Activated CD8-positive, alpha-beta memory T cell treated with anti-CD3 and anti-CD28 coated beads, Interleukin-2, amount 50 U/mL, for 24 hours (primary cell): ENCODE measurements at regions not wholly inside any gene's neighbourhood (a gene's known extent, or its start where the extent isn't known, plus 50 kb on each side); places are given as distances from the start of the nearest gene placed in this dataset.
"Not testable (repeated sequence)": the region's sequence is repeated elsewhere in the genome, so short reads cannot be mapped to it uniquely, and the experiment has no call there.

Experiments used
- DNase-seq: peaks from one replicate; pipeline ENCODE4 v3.0.0-alpha.2; 2020; ENCODE audit errors: extremely low read depth

DNA sequence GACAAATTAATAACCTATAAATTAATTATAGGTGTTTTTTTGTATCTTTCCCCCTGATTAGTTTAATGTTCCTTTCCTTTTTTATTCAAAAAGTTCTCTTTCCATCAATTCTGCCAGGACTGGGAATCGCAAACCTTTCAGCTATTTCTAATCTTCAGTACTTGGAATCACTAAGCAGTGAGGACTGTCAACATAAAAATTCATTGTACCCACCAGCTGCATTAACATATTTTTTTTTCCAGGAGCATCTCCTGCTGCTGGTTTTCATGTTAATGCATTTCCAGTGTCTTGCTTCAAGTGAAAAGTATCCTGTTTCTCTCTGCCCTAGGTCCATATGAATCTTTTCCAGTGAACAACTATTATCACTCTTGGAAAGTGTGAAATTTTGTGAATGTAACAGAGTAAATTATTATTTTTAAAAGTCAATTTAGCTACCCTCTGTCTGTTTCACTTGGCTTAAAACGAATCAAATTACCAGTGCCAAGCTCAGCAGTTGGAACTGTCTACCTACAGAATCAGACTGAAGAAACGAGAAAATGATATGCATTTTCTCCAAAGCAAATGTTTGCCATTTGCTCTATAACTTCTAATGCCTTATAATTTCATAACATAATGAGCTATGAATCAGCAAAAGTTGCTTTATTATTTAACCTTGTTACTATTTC, 804.4 kb downstream of the EPHA4 start:
- DNase-seq: no peak

DNA sequence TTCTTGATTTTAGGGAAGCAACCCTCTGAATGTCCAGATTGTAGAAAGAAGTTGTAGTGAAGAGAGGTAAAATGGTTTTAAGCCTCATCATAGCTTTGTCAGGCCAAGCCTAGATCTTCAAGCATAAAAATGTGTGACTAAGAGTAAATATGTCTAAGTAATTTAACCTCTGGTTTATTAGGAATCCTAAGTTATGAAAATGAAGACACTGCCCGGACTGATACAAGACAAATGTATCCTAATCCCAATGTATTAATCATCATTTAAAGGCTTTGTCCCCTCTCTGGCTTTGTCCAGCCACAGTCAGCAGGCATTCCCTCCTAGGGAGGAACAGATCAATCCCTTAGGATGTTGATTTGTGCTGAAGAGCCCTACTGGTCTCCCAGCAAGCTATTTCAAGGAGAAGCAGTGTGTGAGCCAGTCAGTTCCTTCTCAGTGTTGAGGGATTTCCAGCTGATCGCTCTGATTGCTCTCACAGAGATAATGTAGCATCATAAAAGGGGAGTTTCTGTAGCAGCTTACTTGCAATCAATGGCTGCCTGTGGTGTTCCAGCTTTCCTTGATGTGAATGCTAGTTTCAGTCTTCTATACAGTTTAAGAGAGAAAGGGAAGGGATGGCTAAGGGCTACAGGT, 796.1 kb downstream of the EPHA4 start:
- no peak for DNase-seq

DNA sequence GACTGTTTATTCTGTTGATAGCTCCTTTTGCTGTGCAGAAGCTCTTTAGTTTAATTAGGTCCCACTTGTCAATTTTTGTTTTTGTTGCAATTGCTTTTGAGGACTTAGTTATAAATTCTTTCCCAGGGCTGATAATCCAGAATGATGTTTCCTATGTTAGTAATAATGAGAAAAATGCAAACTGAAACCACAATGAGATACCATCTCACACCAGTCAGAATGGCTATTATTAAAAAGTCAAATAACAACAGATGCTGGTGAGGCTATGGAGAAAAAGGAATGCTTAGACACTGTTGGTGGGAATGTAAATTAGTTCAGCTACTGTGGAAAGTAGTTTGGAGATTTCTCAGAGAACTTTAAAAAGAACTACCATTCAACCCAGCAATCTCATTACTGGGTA, 793.0 kb downstream of the EPHA4 start:
- not testable (repeated sequence) for DNase-seq

GRCh38 chr2:220779511-220779910, 792.6 kb downstream of the EPHA4 start:
- no peak for DNase-seq

DNA sequence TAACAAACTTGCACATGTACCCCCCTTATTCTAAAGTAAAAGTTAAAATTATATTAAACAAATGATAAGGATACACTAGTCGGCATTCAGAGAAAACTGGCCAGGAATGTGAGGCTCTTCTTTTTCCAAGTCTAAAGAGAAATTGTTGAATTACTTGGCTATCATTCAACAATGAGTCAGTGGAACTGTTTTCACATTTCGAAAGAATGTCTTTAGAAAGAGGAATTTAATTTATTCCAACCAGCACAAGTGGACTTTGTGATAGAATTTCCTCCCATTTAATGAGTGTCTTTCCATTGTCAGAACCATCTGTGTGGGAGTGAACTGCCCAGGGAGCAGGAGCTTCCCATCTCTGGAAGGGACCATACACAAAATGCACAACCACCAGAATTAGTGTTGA, 792.2 kb downstream of the EPHA4 start:
- DNase-seq: no peak

DNA sequence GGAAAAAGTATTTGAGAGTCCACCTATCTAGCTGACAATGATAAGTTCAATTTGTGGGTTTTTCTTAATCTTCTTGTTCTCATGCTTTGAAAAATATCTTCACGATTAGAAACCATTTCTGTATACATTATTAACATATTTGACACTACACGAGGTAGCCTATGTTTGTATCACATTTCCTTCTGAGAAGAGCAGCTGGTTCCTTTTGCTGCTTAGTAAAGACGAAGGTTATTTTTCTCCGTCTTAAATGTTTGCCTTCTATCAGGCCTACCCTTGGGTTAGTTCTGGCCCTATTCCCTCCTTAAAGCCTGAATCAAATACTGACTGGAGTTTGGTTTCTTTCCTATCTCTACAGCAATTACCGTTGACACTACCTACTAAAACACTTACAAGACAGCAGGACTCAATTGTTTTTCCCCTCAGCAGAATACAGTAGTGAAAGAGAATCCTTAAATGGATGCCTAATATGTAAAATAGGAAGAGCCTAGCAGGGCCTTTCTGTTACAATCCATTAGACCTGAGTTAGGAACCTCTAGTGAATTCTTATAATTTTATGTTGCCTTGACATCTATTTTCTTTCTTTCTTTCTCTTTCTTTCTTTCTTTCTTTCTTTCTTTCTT, 790.4 kb downstream of the EPHA4 start:
- DNase-seq: no peak

- no peak for DNase-seq
These were observed 789.4 kb downstream of the EPHA4 start for GRCh38 chr2:220782609-220783113.

DNA sequence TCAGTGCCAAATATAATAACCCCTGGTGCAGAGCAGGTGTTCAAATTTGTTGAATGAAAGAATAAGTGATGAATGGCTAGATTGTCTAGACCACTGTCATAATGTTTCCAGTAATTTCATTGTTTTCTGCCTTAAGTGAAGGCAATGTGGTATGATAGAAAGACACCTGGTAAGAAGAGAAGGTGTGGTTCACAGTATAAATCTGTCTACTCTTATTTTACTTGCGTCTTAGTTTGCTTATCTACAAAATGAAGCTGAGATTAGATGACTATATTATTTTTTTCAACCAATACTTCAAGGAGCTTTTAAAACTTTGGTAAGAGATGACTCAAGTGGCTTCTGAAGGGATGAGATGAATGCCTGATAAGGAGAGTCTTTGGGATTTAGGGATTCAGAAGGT, 788.4 kb downstream of the EPHA4 start:
- no peak for DNase-seq

DNA sequence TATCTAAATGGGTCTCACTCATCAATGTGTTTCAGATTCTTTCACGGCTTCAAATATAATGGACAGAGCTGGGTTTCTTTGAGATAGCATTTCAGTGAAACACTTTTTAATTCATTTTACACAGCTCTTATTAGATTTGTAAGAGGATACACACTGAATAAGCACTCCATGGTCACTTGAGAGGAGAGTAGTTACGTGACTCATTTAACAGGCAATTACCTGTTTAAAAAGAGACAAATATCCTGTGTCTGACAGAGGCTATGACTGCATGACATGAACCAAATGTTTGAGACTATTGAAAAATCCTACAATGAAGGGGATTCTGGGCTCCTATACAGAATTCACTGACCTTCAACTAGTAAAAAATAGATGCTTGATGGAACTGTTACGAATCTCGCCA, 786.9 kb downstream of the EPHA4 start:
- DNase-seq: no peak

GRCh38 chr2:220786216-220786615, 785.9 kb downstream of the EPHA4 start:
- DNase-seq: no peak

DNA sequence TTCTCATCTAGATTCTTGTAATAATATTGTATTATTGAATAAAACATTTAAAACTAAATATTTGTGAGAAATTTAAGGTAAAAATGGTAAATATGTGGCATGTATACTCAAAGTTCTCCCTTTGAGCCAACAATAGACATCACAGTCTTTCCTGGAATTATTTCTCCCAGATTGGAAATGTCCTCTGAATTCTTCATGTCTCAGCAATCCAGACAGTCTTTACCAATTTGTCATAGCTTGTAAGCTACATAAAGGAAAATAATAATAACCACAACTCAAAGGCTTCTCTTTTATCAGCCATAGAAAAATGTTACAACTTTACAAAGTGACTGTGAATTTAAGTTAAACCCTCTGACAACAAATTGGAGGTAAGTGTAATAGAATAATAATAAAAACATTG, 784.9 kb downstream of the EPHA4 start:
- no peak for DNase-seq

DNA sequence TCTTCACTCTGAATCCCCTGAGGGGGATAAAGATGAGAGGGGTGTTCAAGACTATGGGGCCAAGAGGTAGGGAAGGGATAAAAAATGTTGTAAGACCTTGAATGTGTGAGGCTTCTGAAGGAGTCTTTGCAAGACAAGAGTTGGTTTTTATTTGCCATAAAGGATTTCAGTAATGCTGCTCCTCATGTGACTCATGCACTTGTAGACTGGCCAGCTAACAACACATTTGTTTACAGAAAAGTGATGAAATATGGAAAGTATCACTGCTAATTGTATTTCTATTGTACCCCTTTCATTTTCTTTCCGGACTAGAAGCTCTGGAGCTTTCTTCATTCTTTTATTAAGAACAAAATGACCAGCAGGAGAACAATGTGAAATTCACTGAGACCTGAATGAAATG, 782.1 kb downstream of the EPHA4 start:
- DNase-seq: no peak

DNA sequence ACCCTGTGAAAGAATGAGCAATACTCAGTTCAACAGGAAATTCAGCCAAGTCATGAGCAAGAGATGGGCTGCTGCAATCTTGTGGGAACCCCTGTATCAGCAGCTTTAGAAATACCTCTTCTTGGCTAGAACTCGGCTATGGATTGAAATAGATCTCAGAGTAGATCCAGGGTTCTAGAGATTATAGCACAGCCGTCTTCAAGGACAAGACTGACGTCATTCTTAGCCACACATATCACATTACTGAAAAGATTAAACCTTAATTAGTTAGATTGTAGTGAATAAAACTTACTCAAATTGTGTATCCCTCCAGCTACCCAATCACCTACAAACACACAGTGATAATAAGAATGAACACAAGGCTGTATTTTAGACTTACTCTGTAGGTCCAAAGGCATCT, 776.4 kb downstream of the EPHA4 start:
- no peak for DNase-seq

- DNase-seq: no peak
These were observed 761.0 kb downstream of the EPHA4 start for GRCh38 chr2:220811115-220811514.

- DNase-seq: no peak
These were observed 760.0 kb downstream of the EPHA4 start for GRCh38 chr2:220811952-220812570.

GRCh38 chr2:220814441-220814840, 757.7 kb downstream of the EPHA4 start:
- no peak for DNase-seq

DNA sequence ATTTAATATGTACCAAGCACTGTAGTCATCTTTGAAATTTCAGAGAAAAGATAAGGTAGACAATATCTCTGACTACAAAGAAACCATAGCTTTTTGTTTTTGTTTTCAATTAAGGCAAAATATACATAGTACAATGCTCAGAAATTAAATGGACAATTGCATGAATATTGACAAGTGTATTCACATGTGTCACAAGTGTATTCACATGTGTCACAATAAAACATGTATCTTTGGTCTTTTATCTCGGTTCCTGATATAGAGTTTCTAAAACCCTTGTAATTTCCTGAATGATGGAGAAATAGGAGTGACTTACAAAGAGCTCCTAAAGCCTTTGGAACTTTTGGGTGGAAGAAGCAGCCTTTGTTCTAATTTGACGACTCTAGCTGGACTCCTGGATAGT, 756.4 kb downstream of the EPHA4 start:
- no peak for DNase-seq

DNA sequence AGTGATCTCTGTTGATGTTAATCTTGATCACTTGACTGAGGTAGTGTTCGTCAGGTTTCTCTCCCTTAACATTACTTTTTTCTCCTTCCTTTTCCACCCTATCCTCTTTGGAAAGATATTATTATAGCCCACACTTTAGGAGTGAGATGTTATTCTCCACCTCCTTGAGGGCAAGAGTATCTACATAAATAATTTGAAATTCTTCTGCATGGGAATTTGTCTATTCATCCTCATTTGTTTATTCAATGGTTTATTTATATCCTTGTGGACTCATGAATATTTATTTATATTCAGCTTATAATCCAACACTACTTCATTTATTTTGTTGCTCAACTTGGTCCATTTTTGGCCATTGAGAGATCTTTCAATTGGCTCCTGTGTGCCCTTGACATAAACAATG, 750.4 kb downstream of the EPHA4 start:
- no peak for DNase-seq

DNA sequence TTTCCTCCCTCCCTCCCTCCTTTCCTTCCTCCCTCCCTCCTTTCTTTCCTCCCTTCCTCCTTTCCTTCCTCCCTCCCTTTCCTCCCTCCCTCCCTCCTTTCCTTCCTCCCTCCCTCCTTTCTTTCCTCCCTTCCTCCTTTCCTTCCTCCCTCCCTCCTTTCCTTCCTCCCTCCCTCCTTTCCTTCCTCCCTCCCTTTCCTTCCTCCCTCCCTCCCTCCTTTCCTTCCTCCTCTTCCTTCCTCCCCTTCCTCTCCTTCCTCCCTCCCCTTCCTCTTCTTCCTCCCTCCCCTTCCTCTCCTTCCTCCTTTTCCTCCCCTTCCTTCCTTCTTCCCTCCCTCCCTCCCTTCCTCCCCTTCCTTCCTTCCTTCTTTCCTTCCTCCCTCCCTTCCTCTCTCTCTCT, 748.5 kb downstream of the EPHA4 start:
- not testable (repeated sequence) for DNase-seq

- DNase-seq: no peak
These were observed 738.7 kb downstream of the EPHA4 start for GRCh38 chr2:220833446-220833845.

DNA sequence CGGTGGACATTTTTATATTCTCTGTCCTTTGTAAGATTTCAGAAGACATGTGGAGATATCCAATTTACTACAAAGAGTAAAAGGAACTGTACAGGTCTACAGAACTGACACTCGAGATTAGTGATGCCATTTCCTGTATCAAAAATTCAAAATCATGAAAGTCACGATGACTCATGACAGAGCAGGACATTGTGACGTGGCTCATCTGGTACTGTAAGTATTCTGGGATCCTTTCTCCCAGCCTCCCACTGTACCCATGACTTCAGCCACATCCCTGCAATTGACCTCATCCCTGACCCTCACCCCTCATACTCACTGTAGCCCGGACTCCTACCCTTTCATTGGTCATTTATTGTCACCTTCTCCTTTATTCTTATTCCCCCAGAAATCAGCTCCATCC, 736.5 kb downstream of the EPHA4 start:
- no peak for DNase-seq

DNA sequence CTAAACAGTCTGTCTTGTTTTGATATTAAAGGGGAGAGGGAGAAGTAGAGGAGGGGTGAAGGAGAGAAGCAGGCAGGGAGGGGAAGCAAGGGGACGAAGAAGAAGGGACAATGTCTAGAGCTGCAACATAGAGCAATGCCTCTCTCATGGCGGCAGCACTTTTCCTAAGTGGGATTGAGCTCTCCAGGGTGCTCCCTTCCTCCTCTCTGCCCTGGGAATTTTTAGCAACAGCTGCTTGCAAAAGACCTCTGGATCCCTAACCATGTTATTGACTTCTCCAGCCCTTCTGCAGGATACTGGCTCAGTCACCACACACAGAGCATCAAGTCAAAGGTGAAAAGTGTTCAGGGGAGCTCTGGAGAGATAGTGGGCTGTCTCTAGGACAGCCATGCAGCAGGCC, 734.9 kb downstream of the EPHA4 start:
- DNase-seq: no peak
